B cell (primary cell): ENCODE measurements at regions not wholly inside any gene's neighbourhood (a gene's known extent, or its start where the extent isn't known, plus 50 kb on each side); places are given as distances from the start of the nearest gene placed in this dataset.

ENCODE experiments used
- CTCF ChIP-seq: fragments of 200-600 bp; IDR thresholded peaks from one replicate; pipeline ENCODE4 v1.8.0; 2022; ENCODE audit warnings: antibody characterized with exemption, mild to moderate bottlenecking
- EZH2 ChIP-seq: IDR thresholded peaks from 2 replicates; pipeline ENCODE4 v1.6.1; 2012; ENCODE audit warnings: borderline replicate concordance, low read depth, mild to moderate bottlenecking, moderate library complexity, low read length; ENCODE audit not compliant: insufficient read depth, poor library complexity, severe bottlenecking

- no peak for TF ChIP-seq CTCF
- TF ChIP-seq EZH2 = no peak
Observed at GRCh38 chr16:59180083-59180476, 446.0 kb upstream of the GOT2 start.
